GM21786 (cell line): ENCODE measurements at regions not wholly inside any gene's neighbourhood (a gene's known extent, or its start where the extent isn't known, plus 50 kb on each side); places are given as distances from the start of the nearest gene placed in this dataset.

Experiments used
- ATAC-seq: cut with Tn5 transposase; IDR thresholded peaks from one replicate; pipeline ENCODE4 v1.9.1; 2021; ENCODE audit not compliant: unreplicated experiment

GRCh38 chr15:55031727-55032126, 165.0 kb downstream of the RSL24D1 start:
- no peak for ATAC-seq

DNA sequence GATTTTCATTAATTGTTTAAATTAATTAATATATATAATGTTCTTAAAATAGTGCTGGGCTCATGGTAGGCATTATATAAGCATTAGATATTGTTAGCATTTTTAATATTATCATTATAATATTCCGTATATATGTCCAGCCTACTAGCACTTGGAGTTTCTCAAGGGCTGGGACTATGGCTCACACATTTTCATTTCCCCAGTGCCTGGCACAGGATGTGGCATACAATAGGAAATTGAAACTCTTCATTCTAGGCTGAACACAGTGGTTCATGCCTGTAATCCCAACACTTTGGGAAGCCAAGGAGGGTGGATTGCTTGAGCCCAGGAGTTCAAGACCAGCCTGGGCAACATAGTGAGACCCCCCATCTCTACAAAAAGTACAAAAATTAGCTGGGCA, 170.4 kb downstream of the RSL24D1 start:
- ATAC-seq: no peak

GRCh38 chr15:55017635-55018034, 179.1 kb downstream of the RSL24D1 start:
- ATAC-seq: no peak

DNA sequence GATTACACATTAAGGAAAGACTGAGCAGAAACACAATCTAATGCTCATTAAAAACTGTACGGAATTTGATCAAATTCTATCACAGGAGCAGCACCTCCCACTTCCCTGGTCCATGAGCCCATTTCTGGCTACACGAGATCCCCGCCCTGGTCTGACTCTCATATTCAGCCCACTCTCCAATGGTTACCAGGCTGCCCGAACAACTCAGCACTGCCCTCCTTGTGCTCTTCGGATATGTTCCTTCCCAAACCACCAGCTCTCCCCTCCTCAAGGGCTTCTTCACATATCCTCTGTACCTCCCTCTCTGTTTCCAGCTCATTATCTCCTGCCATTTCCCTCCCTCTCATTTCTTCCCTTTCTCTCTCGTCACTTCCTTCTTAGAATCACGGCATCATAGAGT, 180.5 kb downstream of the RSL24D1 start:
- no peak for ATAC-seq

GRCh38 chr15:55015093-55015445, 181.7 kb downstream of the RSL24D1 start:
- no peak for ATAC-seq

DNA sequence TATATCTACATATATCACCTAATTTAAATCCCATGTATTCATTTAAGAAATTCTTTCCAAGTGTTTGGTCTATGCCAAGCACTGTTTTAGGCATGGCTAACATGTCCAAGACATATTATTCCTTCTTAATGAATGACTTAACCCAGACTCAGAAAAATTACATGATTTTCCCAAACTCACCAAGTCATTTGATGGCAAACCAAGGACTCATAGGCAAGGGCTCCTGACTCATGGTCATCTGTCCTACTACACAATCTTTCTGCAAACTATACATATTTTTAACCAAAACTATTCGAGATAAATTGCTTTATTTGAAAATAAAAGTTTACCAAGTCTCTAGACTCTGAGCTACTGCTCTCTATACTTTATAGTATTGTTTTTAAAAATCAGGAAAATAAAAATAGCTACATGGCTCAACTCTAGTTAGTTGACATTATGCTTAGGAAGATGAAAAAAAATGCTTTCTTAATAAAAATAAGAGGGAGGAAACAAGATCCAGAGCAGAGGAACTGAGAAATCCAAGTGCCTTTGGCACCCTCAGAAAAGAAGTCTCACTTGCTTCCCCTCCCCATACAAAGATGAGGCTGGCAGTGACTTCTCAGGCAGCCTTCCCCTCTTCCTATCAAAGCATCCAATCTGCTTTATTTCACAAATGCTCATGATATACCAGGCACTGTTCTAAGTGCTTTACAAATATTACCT, 182.2 kb downstream of the RSL24D1 start:
- no peak for ATAC-seq

DNA sequence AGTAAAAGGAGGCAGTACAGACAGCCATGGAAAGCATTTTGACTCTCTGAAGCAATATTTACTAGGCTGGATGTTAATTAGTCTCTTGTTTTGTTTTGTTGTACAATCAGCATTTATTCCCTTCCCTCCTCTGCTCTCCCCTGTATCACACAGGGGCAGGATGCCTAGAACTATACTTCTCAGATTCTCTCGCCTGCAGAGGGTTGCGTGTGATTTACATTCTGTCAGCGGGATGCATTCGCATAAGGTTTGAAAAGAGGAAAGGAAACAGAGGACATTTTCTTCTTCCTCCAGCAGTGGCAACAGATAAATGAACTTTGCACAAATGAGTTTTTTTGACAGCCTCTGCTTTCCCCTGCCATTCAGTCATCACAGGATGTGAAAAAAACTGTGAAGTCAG, 188.3 kb downstream of the RSL24D1 start:
- no peak for ATAC-seq

- ATAC-seq: no peak
Measured at GRCh38 chr15:55007561-55007960, 189.2 kb downstream of the RSL24D1 start.

- no peak for ATAC-seq
Measured at GRCh38 chr15:55005679-55006078, 191.1 kb downstream of the RSL24D1 start.

DNA sequence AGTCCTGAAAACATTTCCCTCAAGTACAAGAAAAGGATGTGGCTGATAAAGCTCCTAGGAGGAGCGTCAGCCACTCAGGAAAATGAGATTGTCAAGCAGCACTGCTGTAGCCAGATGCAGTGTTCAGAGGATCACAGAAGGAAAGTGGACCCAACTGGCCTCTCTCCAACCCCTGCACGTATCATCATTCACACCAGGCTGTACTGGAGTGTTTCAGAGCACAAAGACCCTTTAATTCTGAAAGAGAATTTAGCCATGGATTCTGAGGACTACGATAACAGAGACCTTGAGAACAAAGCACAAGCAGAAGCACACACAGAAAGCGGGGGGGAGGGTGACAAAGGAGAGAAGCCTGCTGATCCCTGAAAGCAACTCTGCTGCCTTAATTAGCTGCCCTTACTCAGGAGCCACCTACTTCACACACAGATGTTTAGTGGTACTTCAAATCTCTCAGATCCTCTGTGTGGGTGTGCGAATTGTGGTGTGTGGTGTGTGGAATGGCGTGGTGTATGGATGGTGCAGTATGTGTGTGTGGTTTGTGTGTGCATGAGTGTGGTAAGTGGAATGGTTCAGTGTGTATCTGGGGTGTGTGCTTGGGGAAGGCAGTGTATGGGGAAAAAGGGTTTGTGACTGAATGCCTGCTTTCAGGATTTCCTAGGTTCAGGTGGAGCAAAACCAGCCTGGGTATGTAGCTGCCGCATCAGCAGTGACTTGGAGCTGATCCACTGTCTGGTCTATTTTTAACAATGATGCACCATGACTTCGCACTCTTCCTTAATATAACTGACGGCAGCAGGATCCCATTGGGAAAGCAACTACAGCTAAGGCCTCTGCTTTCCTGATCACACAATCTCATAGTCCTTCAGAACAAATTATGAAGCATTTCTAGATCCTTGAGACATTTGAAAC, 192.5 kb downstream of the RSL24D1 start:
- no peak for ATAC-seq

GRCh38 chr15:54998661-54999060, 198.1 kb downstream of the RSL24D1 start:
- no peak for ATAC-seq

DNA sequence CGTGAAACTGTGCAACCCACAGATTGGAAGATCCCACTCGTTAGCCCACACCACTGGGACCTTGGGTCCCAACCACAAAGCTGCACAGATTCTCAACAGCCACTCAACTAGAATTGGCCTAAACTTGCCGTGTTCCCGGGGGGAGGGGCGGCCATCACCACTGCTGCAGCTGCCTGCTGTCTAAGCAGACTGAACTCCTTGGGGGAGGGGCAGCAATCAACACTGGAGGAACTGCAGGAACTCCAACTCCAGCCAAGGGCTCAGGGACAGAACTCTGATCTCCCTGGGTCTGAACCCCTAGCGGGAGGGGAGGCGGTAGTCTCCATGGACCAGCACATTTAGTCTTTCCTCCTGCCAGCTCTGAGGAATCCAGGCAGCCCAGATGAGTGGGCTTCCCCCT, 205.9 kb downstream of the RSL24D1 start:
- no peak for ATAC-seq

- ATAC-seq: no peak
Measured at GRCh38 chr15:54987881-54988280, 208.9 kb downstream of the RSL24D1 start.

- no peak for ATAC-seq
Measured at GRCh38 chr15:54979964-54980363, 216.8 kb downstream of the RSL24D1 start.

DNA sequence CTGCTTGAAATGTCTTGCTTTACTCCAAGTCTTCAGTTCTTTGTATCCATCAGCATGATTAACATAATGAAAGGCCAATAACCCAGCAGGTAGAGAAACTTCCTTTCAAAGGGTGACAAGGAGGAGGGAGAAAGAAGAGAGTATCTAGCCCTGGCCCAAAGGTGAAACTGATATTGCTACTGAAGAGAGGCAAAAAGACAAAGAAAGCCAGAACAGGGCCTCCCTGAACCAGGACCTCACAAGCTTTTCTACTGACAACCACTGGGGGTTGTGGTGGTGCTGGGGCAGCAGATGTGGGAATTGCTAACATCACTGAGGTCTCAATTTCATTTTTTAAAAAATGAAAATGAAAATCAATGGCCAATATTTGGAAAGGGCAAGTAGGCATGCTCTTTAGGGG, 234.1 kb downstream of the RSL24D1 start:
- no peak for ATAC-seq

DNA sequence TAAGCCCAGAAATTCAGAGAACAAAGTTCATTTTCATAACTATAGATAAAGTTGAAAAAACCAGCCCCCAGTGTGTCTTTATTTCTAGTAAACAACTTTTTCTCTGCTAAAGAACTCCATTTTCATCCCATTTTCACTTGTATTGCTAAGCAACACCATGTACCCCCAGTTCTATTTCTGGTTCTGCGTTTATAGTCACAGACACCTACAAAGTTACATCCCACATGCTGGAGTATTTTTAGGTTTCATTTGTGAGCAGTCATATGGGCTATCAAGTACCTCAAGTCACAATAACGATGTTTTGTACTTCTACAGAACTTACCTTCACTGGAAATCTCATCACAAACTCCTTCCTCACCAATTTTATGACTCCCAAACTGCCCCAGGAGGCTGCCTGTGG, 236.5 kb downstream of the RSL24D1 start:
- ATAC-seq: no peak

DNA sequence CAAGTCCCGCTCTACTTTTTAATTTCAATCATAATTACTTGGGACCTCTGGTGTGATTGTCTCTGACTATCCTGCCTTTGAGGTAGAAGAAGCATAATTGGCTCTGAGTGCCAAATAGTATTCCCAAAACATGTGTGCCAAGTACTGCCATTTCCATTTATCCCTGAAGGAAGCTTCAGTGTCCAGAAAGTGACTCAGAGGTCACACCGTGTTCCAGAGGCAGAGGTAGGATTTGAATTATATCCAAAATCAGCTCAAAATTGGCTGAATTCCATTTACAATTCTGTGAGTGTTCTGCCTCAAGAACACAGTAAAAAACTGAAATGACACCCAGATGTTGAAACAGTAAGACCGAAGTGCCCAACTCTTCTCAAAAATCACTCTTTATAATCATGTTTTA, 255.3 kb downstream of the RSL24D1 start:
- no peak for ATAC-seq

GRCh38 chr15:54917312-54917711, 279.4 kb downstream of the RSL24D1 start:
- ATAC-seq: no peak

DNA sequence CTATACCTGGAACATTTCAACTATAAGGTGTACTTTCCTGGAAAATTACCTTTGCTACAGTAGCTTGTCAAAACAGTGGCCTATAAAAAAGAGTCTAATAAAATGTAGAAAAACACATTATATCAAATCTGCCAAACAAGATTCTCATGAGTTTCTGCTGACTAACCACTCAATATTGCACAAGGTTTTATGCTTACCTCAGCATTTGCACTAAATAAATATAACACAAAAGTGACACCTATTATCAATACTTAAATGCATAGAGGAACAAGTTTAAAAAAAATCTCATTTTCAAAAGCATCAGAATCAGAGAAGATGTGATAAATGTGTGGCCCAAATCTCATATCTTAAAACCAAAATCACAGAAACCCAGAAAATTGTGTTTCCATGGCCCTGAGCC, 281.4 kb downstream of the RSL24D1 start:
- ATAC-seq: no peak

DNA sequence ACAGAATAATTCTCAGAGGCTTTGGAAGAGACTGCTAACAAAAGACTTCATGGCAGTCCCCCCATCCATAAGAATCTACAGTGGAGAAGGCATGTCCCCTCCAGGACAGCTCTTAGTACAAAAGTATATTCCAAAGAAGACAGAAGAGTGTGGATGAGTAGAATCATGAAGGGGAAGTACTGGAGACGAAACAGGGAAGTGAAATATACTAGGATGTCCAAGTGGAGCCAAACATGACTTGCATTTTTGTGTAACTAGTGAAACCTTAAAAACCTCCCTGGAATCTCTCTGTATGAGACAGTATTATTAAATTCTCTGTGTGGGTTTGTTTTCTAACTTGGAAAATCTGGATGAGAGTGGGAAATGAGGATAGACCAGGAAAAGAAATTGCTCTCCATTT, 312.4 kb downstream of the RSL24D1 start:
- no peak for ATAC-seq

DNA sequence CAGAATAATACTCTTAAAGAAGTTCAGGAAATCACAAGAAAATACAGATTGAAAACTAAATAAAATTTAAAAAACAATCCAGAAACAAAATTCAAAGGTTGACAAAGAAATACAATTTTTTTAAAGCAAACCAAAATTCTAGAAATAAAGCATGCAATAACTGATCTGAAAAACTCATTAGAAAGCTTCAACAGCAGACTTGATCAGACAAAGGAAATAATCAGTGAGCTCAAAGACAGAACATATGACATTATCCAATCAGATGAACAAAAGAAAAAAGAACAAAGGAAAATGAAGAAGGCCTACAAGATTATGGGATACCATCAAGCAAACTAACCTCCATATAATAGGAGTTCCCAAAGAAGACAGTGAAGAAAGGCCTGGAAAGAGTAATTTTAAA, 336.8 kb downstream of the RSL24D1 start:
- no peak for ATAC-seq

GRCh38 chr15:54854667-54855066, 342.1 kb downstream of the RSL24D1 start:
- ATAC-seq: no peak
